Activated CD4-positive, alpha-beta T cell treated with anti-CD3 and anti-CD28 coated beads, Interleukin-2, amount 10 ng/mL, durations not matched to agents 7 days and 5 days (primary cell): ENCODE measurements at regions not wholly inside any gene's neighbourhood (a gene's known extent, or its start where the extent isn't known, plus 50 kb on each side); places are given as distances from the start of the nearest gene placed in this dataset.

Experiments used
- CTCF ChIA-PET: fragments of 350-600 bp; sonication (Branson Sonifier 250); formaldehyde crosslinking; loops from one replicate; lab custom pipeline; 2021; ENCODE audit warnings: antibody characterized with exemption; lab: Charles Lee
- POLR2A ChIA-PET: fragments of 350-600 bp; sonication (Branson Sonifier 250); formaldehyde crosslinking; loops from one replicate; lab custom pipeline; 2021; ENCODE audit warnings: antibody characterized with exemption; lab: Charles Lee
- DNase-seq: peaks from one replicate; pipeline ENCODE4 v3.0.0-alpha.2; 2020
- H3K27ac Mint-ChIP-seq: one replicate; pipeline ENCODE4 v1.8.0; 2021; ENCODE audit warnings: mild to moderate bottlenecking, moderate library complexity, mixed read lengths
- H3K27me3 Mint-ChIP-seq: one replicate; pipeline ENCODE4 v1.8.0; 2021; ENCODE audit warnings: mixed read lengths
- H3K36me3 Mint-ChIP-seq: one replicate; pipeline ENCODE4 v1.8.0; 2021; ENCODE audit warnings: low read depth, mixed read lengths
- H3K4me1 Mint-ChIP-seq: one replicate; pipeline ENCODE4 v1.8.0; 2021; ENCODE audit warnings: mixed read lengths
- H3K4me3 Mint-ChIP-seq: one replicate; pipeline ENCODE4 v1.8.0; 2021; ENCODE audit warnings: mild to moderate bottlenecking, moderate library complexity, mixed read lengths
- H3K9me3 Mint-ChIP-seq: one replicate; pipeline ENCODE4 v1.8.0; 2021; ENCODE audit warnings: mixed read lengths

GRCh38 chr5:15070907-15071306 lies 199.3 kb upstream of the ANKH start:
- Mint-ChIP-seq H3K36me3 (no peaks in the 10 kb centered on the region), H3K27ac (no peak overlapping the region), H3K9me3 (no peaks in the 10 kb centered on the region), H3K27me3 (no peaks in the 10 kb centered on the region), H3K4me3 (no peak overlapping the region), H3K4me1 (no peaks in the 10 kb centered on the region)
- ChIA-PET CTCF (no interaction called here), POLR2A (no interaction called here)
- DNase-seq, result no peak

- POLR2A ChIA-PET, result no interaction called here
- Mint-ChIP-seq H3K27me3 (no peaks in the 10 kb centered on the region), H3K27ac (no peak overlapping the region), H3K36me3 (no peaks in the 10 kb centered on the region), H3K4me3 (no peak overlapping the region), H3K4me1 (no peaks in the 10 kb centered on the region), H3K9me3 (no peaks in the 10 kb centered on the region)
- CTCF ChIA-PET, result no interaction called here
- DNase-seq, result no peak
Measured at GRCh38 chr5:15069407-15069905, 197.9 kb upstream of the ANKH start.

- Mint-ChIP-seq H3K27ac (no peak overlapping the region), H3K36me3 (no peaks in the 10 kb centered on the region), H3K4me1 (no peaks in the 10 kb centered on the region), H3K27me3 (no peaks in the 10 kb centered on the region), H3K4me3 (no peak overlapping the region), H3K9me3 (no peaks in the 10 kb centered on the region)
- no peak for DNase-seq
- ChIA-PET POLR2A (no interaction called here), CTCF (no interaction called here)
Measured at GRCh38 chr5:15065091-15065490, 193.5 kb upstream of the ANKH start.

- H3K9me3 Mint-ChIP-seq, result no peaks in the 10 kb centered on the region
- no peaks in the 10 kb centered on the region for H3K36me3 Mint-ChIP-seq
- H3K4me3 Mint-ChIP-seq, result no peak overlapping the region
- DNase-seq, result no peak
- H3K4me1 Mint-ChIP-seq, result no peaks in the 10 kb centered on the region
- H3K27ac Mint-ChIP-seq, result no peak overlapping the region
- ChIA-PET POLR2A (no interaction called here), CTCF (no interaction called here)
- H3K27me3 Mint-ChIP-seq, result no peaks in the 10 kb centered on the region
Measured at GRCh38 chr5:15064396-15064795, 192.8 kb upstream of the ANKH start.

- H3K27me3 Mint-ChIP-seq, result no peaks in the 10 kb centered on the region
- H3K27ac Mint-ChIP-seq, result no peak overlapping the region
- no peak overlapping the region for H3K4me3 Mint-ChIP-seq
- POLR2A ChIA-PET, result no interaction called here
- DNase-seq, result no peak
- H3K9me3 Mint-ChIP-seq, result no peaks in the 10 kb centered on the region
- no peaks in the 10 kb centered on the region for H3K36me3 Mint-ChIP-seq
- H3K4me1 Mint-ChIP-seq, result no peaks in the 10 kb centered on the region
- CTCF ChIA-PET, result no interaction called here
Measured at GRCh38 chr5:15056988-15057592, 185.5 kb upstream of the ANKH start.

GRCh38 chr5:15044521-15044920 lies 172.9 kb upstream of the ANKH start:
- H3K4me1 Mint-ChIP-seq, result no peaks in the 10 kb centered on the region
- ChIA-PET CTCF (no interaction called here), POLR2A (no interaction called here)
- no peaks in the 10 kb centered on the region for H3K9me3 Mint-ChIP-seq
- H3K36me3 Mint-ChIP-seq, result no peaks in the 10 kb centered on the region
- no peak overlapping the region for H3K4me3 Mint-ChIP-seq
- DNase-seq, result no peak
- no peak overlapping the region for H3K27ac Mint-ChIP-seq
- H3K27me3 Mint-ChIP-seq, result peaks cover 7% of the 10 kb centered on the region

- ChIA-PET POLR2A (no interaction called here), CTCF (no interaction called here)
- Mint-ChIP-seq H3K27me3 (peaks cover 7% of the 10 kb centered on the region), H3K9me3 (peaks cover 4% of the 10 kb centered on the region), H3K36me3 (no peaks in the 10 kb centered on the region), H3K27ac (no peak overlapping the region), H3K4me1 (no peaks in the 10 kb centered on the region), H3K4me3 (no peak overlapping the region)
- no peak for DNase-seq
Measured at GRCh38 chr5:15037247-15037908, 165.8 kb upstream of the ANKH start.

GRCh38 chr5:15034379-15034778 lies 162.8 kb upstream of the ANKH start:
- Mint-ChIP-seq H3K27ac (no peak overlapping the region), H3K36me3 (no peaks in the 10 kb centered on the region), H3K9me3 (peaks cover 4% of the 10 kb centered on the region), H3K4me1 (no peaks in the 10 kb centered on the region), H3K27me3 (peaks cover 11% of the 10 kb centered on the region), H3K4me3 (no peak overlapping the region)
- ChIA-PET POLR2A (no interaction called here), CTCF (no interaction called here)
- no peak for DNase-seq

GRCh38 chr5:15031180-15031579 lies 159.6 kb upstream of the ANKH start:
- Mint-ChIP-seq H3K36me3 (no peaks in the 10 kb centered on the region), H3K9me3 (no peaks in the 10 kb centered on the region), H3K4me1 (no peaks in the 10 kb centered on the region), H3K27me3 (peaks cover 8% of the 10 kb centered on the region), H3K4me3 (no peak overlapping the region), H3K27ac (no peak overlapping the region)
- CTCF ChIA-PET, result no interaction called here
- POLR2A ChIA-PET, result no interaction called here
- no peak for DNase-seq

- no peak for DNase-seq
- no peak overlapping the region for H3K4me3 Mint-ChIP-seq
- no peaks in the 10 kb centered on the region for H3K9me3 Mint-ChIP-seq
- H3K27me3 Mint-ChIP-seq, result peaks cover 12% of the 10 kb centered on the region
- ChIA-PET CTCF (interaction anchor here (0.6 to 0.9 kb wide), 2 partner anchors 15 to 137 kb away, joined by 3 read pairs; no protein-coding TSS in a partner anchor), POLR2A (no interaction called here)
- H3K4me1 Mint-ChIP-seq, result no peaks in the 10 kb centered on the region
- no peak overlapping the region for H3K27ac Mint-ChIP-seq
- no peaks in the 10 kb centered on the region for H3K36me3 Mint-ChIP-seq
Measured at GRCh38 chr5:15027764-15028163, 156.2 kb upstream of the ANKH start.

- no peak for DNase-seq
- no peaks in the 10 kb centered on the region for H3K9me3 Mint-ChIP-seq
- no peaks in the 10 kb centered on the region for H3K4me1 Mint-ChIP-seq
- ChIA-PET POLR2A (no interaction called here), CTCF (interaction anchor here (0.6 to 0.9 kb wide), 2 partner anchors 16 to 136 kb away, joined by 3 read pairs; no protein-coding TSS in a partner anchor)
- H3K4me3 Mint-ChIP-seq, result no peak overlapping the region
- peaks cover 14% of the 10 kb centered on the region for H3K27me3 Mint-ChIP-seq
- H3K27ac Mint-ChIP-seq, result no peak overlapping the region
- no peaks in the 10 kb centered on the region for H3K36me3 Mint-ChIP-seq
Measured at GRCh38 chr5:15026944-15027343, 155.4 kb upstream of the ANKH start.

GRCh38 chr5:15026011-15026893 lies 154.7 kb upstream of the ANKH start:
- no peak overlapping the region for H3K27ac Mint-ChIP-seq
- no peaks in the 10 kb centered on the region for H3K4me1 Mint-ChIP-seq
- CTCF ChIA-PET, result no interaction called here
- POLR2A ChIA-PET, result no interaction called here
- no peak overlapping the region for H3K4me3 Mint-ChIP-seq
- peaks cover 13% of the 10 kb centered on the region for H3K27me3 Mint-ChIP-seq
- H3K9me3 Mint-ChIP-seq, result no peaks in the 10 kb centered on the region
- H3K36me3 Mint-ChIP-seq, result no peaks in the 10 kb centered on the region
- DNase-seq, result no peak

- no peaks in the 10 kb centered on the region for H3K9me3 Mint-ChIP-seq
- H3K27ac Mint-ChIP-seq, result no peak overlapping the region
- peaks cover 15% of the 10 kb centered on the region for H3K27me3 Mint-ChIP-seq
- no peak for DNase-seq
- no peaks in the 10 kb centered on the region for H3K4me1 Mint-ChIP-seq
- H3K4me3 Mint-ChIP-seq, result no peak overlapping the region
- ChIA-PET CTCF (no interaction called here), POLR2A (no interaction called here)
- H3K36me3 Mint-ChIP-seq, result no peaks in the 10 kb centered on the region
Measured at GRCh38 chr5:15023846-15024245, 152.3 kb upstream of the ANKH start.
